Vagina (tissue), 2 donors: ENCODE measurements at regions not wholly inside any gene's neighbourhood (a gene's known extent, or its start where the extent isn't known, plus 50 kb on each side); places are given as distances from the start of the nearest gene placed in this dataset.

ENCODE experiments used
- POLR2AphosphoS5 ChIP-seq, 2 donors: sonication (generic); formaldehyde crosslinking; IDR thresholded peaks; one replicate each; pipeline ENCODE4 v1.9.0; 2017; ENCODE audit warnings: antibody characterized with exemption in 2 of 2, mild to moderate bottlenecking in 2 of 2, low read depth in 1 of 2; ENCODE audit not compliant: insufficient read depth in 1 of 2
- TF ChIP-seq, protein P1 (sequence below), 3 experiments: fragments of 450-650 bp in 2 of 3; fragments of 200-600 bp in 1 of 3; sonication (generic) in 1 of 3; IDR thresholded peaks; one replicate each; pipeline ENCODE4 v1.5.1; 2017 to 2019; ENCODE audit warnings: antibody characterized with exemption in 3 of 3, mild to moderate bottlenecking in 2 of 3, moderate library complexity in 2 of 3

GRCh38 chr10:61567729-61568128 lies 95.0 kb upstream of the CABCOCO1 start:
- TF ChIP-seq POLR2AphosphoS5 (IDR thresholded peaks at IDR 0.05; ENCODE audit: insufficient read depth in 1 of 2, low read depth in 1 of 2), result no peak
- TF ChIP-seq, protein P1, sequence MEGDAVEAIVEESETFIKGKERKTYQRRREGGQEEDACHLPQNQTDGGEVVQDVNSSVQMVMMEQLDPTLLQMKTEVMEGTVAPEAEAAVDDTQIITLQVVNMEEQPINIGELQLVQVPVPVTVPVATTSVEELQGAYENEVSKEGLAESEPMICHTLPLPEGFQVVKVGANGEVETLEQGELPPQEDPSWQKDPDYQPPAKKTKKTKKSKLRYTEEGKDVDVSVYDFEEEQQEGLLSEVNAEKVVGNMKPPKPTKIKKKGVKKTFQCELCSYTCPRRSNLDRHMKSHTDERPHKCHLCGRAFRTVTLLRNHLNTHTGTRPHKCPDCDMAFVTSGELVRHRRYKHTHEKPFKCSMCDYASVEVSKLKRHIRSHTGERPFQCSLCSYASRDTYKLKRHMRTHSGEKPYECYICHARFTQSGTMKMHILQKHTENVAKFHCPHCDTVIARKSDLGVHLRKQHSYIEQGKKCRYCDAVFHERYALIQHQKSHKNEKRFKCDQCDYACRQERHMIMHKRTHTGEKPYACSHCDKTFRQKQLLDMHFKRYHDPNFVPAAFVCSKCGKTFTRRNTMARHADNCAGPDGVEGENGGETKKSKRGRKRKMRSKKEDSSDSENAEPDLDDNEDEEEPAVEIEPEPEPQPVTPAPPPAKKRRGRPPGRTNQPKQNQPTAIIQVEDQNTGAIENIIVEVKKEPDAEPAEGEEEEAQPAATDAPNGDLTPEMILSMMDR (IDR thresholded peaks at IDR 0.05), result no peak
